GM18498 (cell line): ENCODE measurements at regions not wholly inside any gene's neighbourhood (a gene's known extent, or its start where the extent isn't known, plus 50 kb on each side); places are given as distances from the start of the nearest gene placed in this dataset.

ENCODE experiments used
- ATAC-seq: cut with Tn5 transposase; IDR thresholded peaks from one replicate; pipeline ENCODE4 v1.9.1; 2021; ENCODE audit warnings: mild to moderate bottlenecking, moderate library complexity; ENCODE audit not compliant: unreplicated experiment

DNA sequence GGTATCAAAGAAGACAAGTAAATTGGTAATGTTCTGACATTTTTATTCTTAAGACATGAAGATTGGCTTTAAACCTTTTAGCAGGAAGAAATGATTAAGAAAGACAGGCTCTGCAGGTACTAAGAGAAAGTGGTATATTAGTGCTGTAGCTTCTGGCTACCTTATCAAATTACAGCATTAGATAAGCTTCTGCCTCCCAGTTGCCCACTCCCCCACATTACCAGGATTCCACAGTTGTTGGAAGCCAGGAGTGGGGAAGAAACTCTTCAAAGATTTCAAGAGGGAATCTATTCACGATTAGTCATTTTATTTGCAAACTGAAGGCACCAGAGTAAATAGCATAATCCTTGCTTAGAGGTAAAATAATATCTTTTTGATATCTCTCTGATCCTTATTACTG is 274.9 kb downstream of the LMO4 start:
- no peak for ATAC-seq

- ATAC-seq = no peak
These were observed 284.3 kb downstream of the LMO4 start for GRCh38 chr1:87612956-87613355.

DNA sequence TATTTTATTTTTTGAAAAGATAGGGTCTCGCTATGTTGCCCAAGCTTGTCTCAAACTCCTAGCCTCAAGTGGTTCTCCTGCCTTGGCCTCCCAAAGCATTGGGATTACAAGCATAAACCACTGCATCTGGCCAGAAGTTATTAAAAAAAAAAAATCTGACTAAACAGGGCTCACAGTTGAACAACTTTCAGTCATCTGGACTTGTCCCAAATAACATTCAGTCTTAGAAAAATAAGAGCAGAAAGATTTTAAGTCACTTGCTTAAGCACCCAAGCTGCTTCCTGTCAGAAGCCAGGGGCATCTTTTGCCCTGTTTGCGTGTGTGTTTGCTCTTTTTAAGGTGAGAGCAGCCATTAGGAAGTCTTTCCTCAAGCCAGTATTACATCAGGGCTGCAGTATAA is 286.8 kb downstream of the LMO4 start:
- ATAC-seq = no peak

DNA sequence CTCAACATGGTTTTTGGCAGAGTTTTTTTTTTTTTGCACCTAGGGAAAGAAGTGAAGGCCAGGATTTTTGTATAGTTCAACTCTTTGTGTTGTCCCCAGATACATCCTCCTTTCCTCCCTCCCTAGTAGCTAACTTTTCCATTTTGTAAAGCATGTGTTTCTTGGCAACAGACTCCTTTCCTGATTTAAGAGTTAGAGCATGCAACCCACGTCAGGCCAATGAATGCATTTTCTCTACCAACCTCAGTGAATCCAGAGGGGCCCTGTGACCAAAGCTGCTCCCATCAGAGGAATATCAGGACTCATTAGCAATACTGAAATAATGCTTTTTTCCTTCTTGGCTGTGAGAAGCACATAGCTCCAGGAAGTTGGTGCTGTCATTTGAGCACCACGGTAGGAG is 287.2 kb downstream of the LMO4 start:
- no peak for ATAC-seq

- ATAC-seq = no peak
These were observed 292.1 kb downstream of the LMO4 start for GRCh38 chr1:87620807-87621206.

- no peak for ATAC-seq
These were observed 301.0 kb downstream of the LMO4 start for GRCh38 chr1:87629673-87630072.

DNA sequence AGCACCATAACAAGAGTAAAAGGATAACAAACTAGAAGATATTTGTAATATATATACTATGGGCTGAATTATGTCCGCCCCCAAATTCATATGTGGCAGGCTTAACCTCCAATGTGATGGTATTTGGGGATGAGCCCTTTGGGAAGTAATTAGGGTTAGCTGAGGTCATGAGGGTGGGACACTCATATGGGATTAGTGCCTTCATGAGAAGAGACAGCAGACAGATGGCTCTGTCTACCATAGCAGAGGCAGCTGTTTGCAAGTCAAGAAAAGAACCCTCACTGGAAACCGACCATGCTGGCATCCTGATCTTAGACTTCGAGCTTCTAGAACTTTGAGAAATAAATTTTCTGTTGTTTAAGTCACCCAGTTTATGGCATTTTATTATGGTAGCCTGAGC is 303.6 kb downstream of the LMO4 start:
- no peak for ATAC-seq

- no peak for ATAC-seq
These were observed 307.7 kb downstream of the LMO4 start for GRCh38 chr1:87636198-87636892.

DNA sequence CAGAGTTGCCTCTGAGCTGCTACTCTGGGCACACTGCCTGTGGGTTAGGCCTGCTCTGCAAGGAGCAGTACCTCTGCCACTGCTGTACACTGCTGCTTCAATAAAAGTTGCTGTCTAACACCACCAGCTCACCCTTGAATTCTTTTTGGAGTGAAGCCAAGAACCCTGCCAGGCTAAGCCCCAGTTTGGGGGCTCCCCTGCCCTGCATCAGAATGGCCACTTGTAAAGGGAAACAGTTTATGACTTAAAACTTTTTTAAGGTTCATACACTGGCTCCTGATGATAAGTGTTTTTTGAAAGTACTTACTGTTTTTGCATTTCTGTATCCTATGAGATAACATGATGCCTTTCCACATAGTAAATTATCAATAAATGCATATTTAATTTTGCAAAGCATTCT is 310.0 kb downstream of the LMO4 start:
- no peak for ATAC-seq

DNA sequence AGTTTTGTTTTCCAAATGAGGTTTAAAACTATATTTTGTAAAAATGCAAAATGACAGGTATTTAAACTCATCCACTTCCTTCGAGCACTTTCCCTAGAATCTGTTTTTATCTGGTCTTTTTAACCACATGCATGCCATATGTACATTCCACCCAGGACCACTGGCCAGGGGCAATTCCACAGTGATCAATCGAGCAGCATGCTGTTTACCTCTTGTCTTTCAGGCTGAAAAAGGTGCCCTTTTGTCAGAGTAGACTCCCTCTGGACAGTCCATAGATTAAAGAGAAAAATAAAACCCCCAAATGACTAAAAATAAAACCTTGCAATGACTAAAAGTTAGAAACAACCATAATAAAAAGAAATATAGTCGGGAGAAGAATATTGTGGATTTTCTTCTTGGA is 313.3 kb downstream of the LMO4 start:
- ATAC-seq = no peak

DNA sequence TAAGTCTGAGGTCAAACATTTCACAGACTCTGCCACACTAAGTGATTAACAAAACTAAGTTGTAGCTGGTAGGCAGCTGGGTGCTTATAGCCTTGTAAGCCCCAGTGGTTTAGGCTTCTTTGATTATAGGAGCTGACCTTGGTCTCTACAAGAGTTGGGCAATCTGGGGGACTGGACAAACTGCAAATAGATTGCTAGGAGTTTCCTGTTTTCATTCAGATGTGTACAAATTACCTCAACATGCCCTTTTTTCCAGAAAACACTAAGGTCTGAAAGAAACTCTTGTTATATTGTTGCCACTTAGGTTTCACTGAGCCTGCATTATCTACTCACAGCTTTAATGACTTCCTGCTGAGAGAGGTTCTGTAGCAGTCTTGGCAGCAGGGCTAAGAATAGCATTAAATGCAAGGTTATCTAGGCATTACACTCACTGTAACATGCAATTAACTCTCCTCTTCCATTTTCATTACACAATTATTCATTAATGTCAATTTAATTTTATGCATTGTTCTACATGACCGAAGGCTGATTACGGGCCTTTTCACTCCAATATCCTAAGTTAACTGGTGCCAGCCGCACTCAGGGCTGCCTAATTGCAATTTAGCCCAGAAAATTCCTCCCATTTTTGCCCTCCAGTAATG is 314.0 kb downstream of the LMO4 start:
- ATAC-seq = no peak

DNA sequence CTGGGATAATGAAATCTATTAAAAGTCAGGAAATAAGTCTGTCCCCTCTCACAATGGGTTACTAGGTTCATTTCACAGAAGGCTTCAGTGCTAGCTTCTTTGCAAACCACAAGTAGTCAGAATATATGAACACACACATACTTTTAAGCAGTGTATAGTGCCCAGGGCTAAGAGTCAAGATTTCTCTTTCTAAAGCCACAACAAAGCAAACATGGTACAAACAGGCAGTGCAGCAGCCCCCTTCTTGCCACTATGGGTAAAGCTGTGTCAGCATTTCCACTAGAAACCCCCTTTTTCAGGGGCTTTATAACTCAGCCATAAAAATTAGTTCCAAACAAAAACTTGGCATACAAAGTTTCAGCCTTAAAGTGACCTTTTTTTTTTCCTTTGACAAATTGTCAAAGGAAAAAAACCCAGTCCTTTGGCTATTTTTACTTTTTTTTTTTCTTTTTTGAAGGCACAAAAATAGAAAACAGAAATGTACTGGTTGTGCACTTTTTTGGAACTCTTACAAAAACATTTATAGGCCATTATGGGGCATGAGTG is 315.4 kb downstream of the LMO4 start:
- no peak for ATAC-seq

DNA sequence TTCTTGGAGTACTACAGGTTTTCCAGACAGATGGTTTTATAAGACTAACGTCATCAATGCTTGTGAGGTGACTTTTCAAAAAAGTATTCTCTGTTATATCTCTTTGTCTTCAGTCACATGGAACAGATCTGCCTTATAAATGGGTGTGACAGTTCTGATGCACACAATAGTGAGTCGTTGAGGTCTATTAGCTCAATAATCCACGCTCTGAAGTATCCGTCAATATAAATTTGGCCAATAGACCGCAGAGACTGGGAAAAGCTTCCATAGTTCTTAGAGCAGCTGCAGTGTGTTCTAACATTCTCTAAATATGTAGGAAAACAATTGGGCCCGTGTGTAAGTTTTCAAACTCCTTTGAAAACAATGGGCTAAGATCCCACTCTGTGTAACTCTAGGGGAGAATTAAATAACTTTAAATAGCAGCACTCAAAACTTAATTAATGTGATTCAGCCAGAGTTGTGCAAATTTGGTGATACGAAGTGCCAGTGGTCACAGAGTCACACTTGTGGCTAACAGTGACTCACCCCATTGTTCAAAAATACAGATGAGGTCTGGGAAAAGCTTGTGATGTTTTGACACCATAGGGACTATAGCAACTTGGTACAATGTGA is 316.0 kb downstream of the LMO4 start:
- no peak for ATAC-seq

- no peak for ATAC-seq
These were observed 318.9 kb downstream of the LMO4 start for GRCh38 chr1:87647430-87648177.

GRCh38 chr1:87648323-87649119 is 319.8 kb downstream of the LMO4 start:
- no peak for ATAC-seq

DNA sequence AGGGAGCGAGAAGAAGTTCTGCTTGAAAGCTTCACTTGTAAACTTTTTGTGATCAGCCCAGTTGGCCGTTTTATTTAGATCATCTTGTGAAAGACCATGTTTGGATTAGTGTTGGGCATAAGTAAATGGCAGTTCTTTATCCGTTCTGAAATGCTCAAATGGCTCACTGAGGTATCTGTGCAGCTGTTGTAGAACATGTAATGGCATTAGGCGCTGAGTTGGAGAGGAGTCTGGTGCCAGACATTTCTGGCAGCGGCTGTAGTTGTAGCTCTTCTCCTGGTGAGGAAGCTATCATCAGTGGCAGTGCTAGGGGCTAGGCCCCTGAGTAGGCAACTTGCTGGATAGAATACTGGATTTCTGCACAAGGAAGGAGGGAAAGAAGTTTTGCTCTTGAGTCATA is 321.6 kb downstream of the LMO4 start:
- no peak for ATAC-seq

DNA sequence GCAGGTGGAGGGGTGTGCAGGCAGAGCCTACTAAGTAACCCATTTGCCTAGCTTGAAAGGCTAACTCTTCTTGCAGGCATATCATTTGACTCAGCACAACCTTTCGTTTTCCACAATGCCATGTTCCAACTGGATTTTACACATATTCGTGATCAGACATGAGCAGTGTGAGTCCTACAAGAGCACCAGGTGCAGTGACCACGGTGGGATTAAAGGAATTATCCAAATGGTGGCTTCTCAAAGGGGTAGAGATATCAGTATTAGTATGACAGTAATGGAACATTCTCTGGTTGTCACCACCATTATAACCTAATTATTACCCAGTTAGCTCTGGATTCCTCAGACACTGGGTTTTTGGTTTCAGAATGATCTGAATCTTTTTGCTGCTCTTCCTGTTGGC is 323.5 kb downstream of the LMO4 start:
- ATAC-seq = no peak

- no peak for ATAC-seq
These were observed 336.5 kb downstream of the LMO4 start for GRCh38 chr1:87665151-87665550.

DNA sequence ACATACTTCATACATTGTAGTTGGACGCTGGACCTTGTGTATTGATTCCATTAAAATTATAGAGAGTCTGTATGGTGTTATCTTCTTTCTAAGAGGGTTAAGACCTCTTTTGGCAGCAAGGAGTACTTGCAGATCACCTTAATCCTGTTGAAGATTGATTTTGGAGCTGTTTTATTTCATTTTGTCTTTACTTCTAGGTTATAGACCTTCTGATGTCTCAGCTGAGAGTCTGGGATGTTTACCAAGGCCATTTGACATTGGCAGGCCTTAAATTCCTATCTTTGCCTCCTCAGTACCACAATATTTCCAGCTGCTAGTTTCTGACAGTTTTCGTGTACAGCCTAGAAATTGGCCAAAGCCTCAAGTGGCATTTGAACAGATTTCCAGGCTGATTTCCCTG is 338.0 kb downstream of the LMO4 start:
- no peak for ATAC-seq

- no peak for ATAC-seq
These were observed 341.0 kb downstream of the LMO4 start for GRCh38 chr1:87669674-87670073.

DNA sequence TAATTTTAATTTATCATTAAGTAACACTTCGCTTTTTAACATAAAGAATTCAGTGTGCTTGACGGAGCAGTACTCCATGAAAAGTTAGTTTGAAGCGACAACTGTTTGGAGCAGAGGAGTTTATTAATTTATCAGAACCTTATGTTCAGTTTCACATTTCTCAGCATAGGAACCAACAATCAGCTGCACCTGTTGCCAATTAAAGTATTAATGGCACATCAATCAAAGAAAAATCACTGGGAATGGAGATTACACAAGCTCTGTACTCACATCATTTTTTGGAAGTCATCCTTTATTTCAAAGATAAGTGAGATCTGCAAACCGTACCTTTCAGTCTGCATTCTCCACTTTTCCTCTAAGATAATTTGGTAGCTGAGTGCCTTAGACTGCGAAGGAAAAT is 344.6 kb downstream of the LMO4 start:
- no peak for ATAC-seq
